ENCODE measurements at regions not wholly inside any gene's neighbourhood (a gene's known extent, or its start where the extent isn't known, plus 50 kb on each side); places are given as distances from the start of the nearest gene placed in this dataset.
"Not testable (repeated sequence)": the region's sequence is repeated elsewhere in the genome, so short reads cannot be mapped to it uniquely, and the experiment has no call there.

- DNase-seq (ENCODE audit: low read depth in 2 of 2), result no peak
These were observed 435.3 kb downstream of the CD83 start for GRCh38 chr6:14552891-14553290.

GRCh38 chr6:14553515-14553914 is 435.9 kb downstream of the CD83 start:
- no peak for DNase-seq (ENCODE audit: low read depth in 2 of 2)

GRCh38 chr6:14555804-14556203 is 438.2 kb downstream of the CD83 start:
- no peak for DNase-seq (ENCODE audit: low read depth in 2 of 2)

GRCh38 chr6:14559746-14560536 is 442.4 kb downstream of the CD83 start:
- no peak for DNase-seq (ENCODE audit: low read depth in 2 of 2)

- not testable (repeated sequence) for DNase-seq (ENCODE audit: low read depth in 2 of 2)
These were observed 444.0 kb downstream of the CD83 start for GRCh38 chr6:14561563-14561962.

- DNase-seq (ENCODE audit: low read depth in 2 of 2), result no peak
These were observed 450.3 kb downstream of the CD83 start for GRCh38 chr6:14567842-14568241.

- no peak for DNase-seq (ENCODE audit: low read depth in 2 of 2)
These were observed 451.8 kb downstream of the CD83 start for GRCh38 chr6:14569394-14569793.

GRCh38 chr6:14569874-14570273 is 452.3 kb downstream of the CD83 start:
- DNase-seq (ENCODE audit: low read depth in 2 of 2), result not testable (repeated sequence)

- DNase-seq (ENCODE audit: low read depth in 2 of 2), result no peak
These were observed 453.4 kb downstream of the CD83 start for GRCh38 chr6:14571001-14571400.

- no peak for DNase-seq (ENCODE audit: low read depth in 2 of 2)
These were observed 454.2 kb downstream of the CD83 start for GRCh38 chr6:14571746-14572145.

- no peak for DNase-seq (ENCODE audit: low read depth in 2 of 2)
These were observed 455.7 kb downstream of the CD83 start for GRCh38 chr6:14573267-14573666.

- no peak for DNase-seq (ENCODE audit: low read depth in 2 of 2)
These were observed 456.2 kb downstream of the CD83 start for GRCh38 chr6:14573703-14574290.

GRCh38 chr6:14575961-14576360 is 458.4 kb downstream of the CD83 start:
- DNase-seq (ENCODE audit: low read depth in 2 of 2), result no peak

GRCh38 chr6:14578994-14579393 is 461.4 kb downstream of the CD83 start:
- no peak for DNase-seq (ENCODE audit: low read depth in 2 of 2)

- DNase-seq (ENCODE audit: low read depth in 2 of 2), result no peak
These were observed 465.2 kb downstream of the CD83 start for GRCh38 chr6:14582749-14583148.

- DNase-seq (ENCODE audit: low read depth in 2 of 2), result no peak
These were observed 466.3 kb downstream of the CD83 start for GRCh38 chr6:14583826-14584225.

GRCh38 chr6:14584450-14584849 is 466.9 kb downstream of the CD83 start:
- no peak for DNase-seq (ENCODE audit: low read depth in 2 of 2)

GRCh38 chr6:14585689-14586088 is 468.1 kb downstream of the CD83 start:
- DNase-seq (ENCODE audit: low read depth in 2 of 2), result no peak

- no peak for DNase-seq (ENCODE audit: low read depth in 2 of 2)
These were observed 471.6 kb downstream of the CD83 start for GRCh38 chr6:14589175-14589574.

- no peak for DNase-seq (ENCODE audit: low read depth in 2 of 2)
These were observed 473.0 kb downstream of the CD83 start for GRCh38 chr6:14590586-14590985.

GRCh38 chr6:14591998-14592397 is 474.4 kb downstream of the CD83 start:
- no peak for DNase-seq (ENCODE audit: low read depth in 2 of 2)

GRCh38 chr6:14593286-14593685 is 475.7 kb downstream of the CD83 start:
- DNase-seq (ENCODE audit: low read depth in 2 of 2), result no peak

GRCh38 chr6:14595751-14596150 is 478.2 kb downstream of the CD83 start:
- no peak for DNase-seq (ENCODE audit: low read depth in 2 of 2)

- DNase-seq (ENCODE audit: low read depth in 2 of 2), result no peak
These were observed 478.8 kb downstream of the CD83 start for GRCh38 chr6:14596410-14596809.

Measured in stimulated activated CD8-positive, alpha-beta memory T cell treated with anti-CD3 and anti-CD28 coated beads, Interleukin-2, amount 100 ng/mL, for 1 hour (primary cell).